Neural progenitor cell (in vitro differentiated cells): ENCODE measurements at regions not wholly inside any gene's neighbourhood (a gene's known extent, or its start where the extent isn't known, plus 50 kb on each side); places are given as distances from the start of the nearest gene placed in this dataset.

Source experiments
- DNase-seq: peaks from one replicate; pipeline ENCODE4 v3.0.0-alpha.2; 2016; ENCODE audit warnings: low spot score
- H2AFZ ChIP-seq: fragments of 200-600 bp; sonication (generic); replicated peaks from 2 replicates; pipeline ENCODE4 v1.6.1; 2016; ENCODE audit warnings: antibody characterized with exemption
- H3F3A ChIP-seq: fragments of 200-600 bp; sonication (generic); 2 replicates; pipeline ENCODE4 v1.6.1; 2016; ENCODE audit warnings: antibody characterized with exemption, low read depth
- H3K27ac ChIP-seq: fragments of 200-600 bp; sonication (generic); 2 replicates; pipeline ENCODE4 v1.5.1; 2016; ENCODE audit warnings: mild to moderate bottlenecking
- H3K27me3 ChIP-seq: fragments of 200-600 bp; sonication (generic); 2 replicates; pipeline ENCODE4 v1.6.1; 2016; ENCODE audit warnings: mild to moderate bottlenecking, moderate library complexity
- H3K36me3 ChIP-seq: fragments of 200-600 bp; sonication (generic); 2 replicates; pipeline ENCODE4 v1.5.1; 2016
- H3K4me1 ChIP-seq: fragments of 200-600 bp; sonication (generic); 2 replicates; pipeline ENCODE4 v1.6.1; 2016; ENCODE audit warnings: mixed run types
- H3K4me2 ChIP-seq: fragments of 200-600 bp; sonication (generic); 2 replicates; pipeline ENCODE4 v1.6.1; 2016
- H3K4me3 ChIP-seq: fragments of 200-600 bp; sonication (generic); 2 replicates; pipeline ENCODE4 v1.5.1; 2016
- H3K79me2 ChIP-seq: fragments of 200-600 bp; sonication (generic); 2 replicates; pipeline ENCODE4 v1.6.1; 2016; ENCODE audit warnings: low read depth
- H3K9ac ChIP-seq: fragments of 200-600 bp; sonication (generic); 2 replicates; pipeline ENCODE4 v1.6.1; 2016
- H3K9me3 ChIP-seq: fragments of 200-600 bp; sonication (generic); 2 replicates; pipeline ENCODE4 v1.5.1; 2016; ENCODE audit warnings: low read depth
- H4K20me1 ChIP-seq: fragments of 200-600 bp; sonication (generic); 2 replicates; pipeline ENCODE4 v1.6.1; 2016; ENCODE audit warnings: low read depth
- H3K27ac Mint-ChIP-seq: 3 replicates; pipeline ENCODE4 v1.8.0; 2021; ENCODE audit warnings: mixed read lengths
- H3K27me3 Mint-ChIP-seq: 2 replicates; pipeline ENCODE4 v1.8.0; 2022; ENCODE audit warnings: low read depth, mild to moderate bottlenecking, inconsistent platforms, moderate library complexity, mixed read lengths; ENCODE audit not compliant: insufficient read depth
- H3K36me3 Mint-ChIP-seq: 3 replicates; pipeline ENCODE4 v1.8.0; 2021; ENCODE audit warnings: mixed read lengths
- H3K4me1 Mint-ChIP-seq: 3 replicates; pipeline ENCODE4 v1.8.0; 2021; ENCODE audit warnings: mixed read lengths
- H3K4me3 Mint-ChIP-seq: 3 replicates; pipeline ENCODE4 v1.8.0; 2021; ENCODE audit warnings: mild to moderate bottlenecking, moderate library complexity, mixed read lengths
- H3K9me3 Mint-ChIP-seq: 3 replicates; pipeline ENCODE4 v1.8.0; 2020; ENCODE audit warnings: mixed read lengths
- EZH2 ChIP-seq: fragments of 200-600 bp; sonication (generic); IDR thresholded peaks from 2 replicates; pipeline ENCODE4 v1.6.1; 2017; ENCODE audit warnings: antibody characterized with exemption, mild to moderate bottlenecking, moderate library complexity
- EZH2phosphoT487 ChIP-seq: fragments of 200-600 bp; sonication (generic); IDR thresholded peaks from 2 replicates; pipeline ENCODE4 v1.6.1; 2017; ENCODE audit warnings: antibody characterized with exemption
- TF ChIP-seq, protein P1 (sequence below): fragments of 200-600 bp; sonication (generic); IDR thresholded peaks from 2 replicates; pipeline ENCODE4 v1.5.1; 2017; ENCODE audit warnings: antibody characterized with exemption, mild to moderate bottlenecking

DNA sequence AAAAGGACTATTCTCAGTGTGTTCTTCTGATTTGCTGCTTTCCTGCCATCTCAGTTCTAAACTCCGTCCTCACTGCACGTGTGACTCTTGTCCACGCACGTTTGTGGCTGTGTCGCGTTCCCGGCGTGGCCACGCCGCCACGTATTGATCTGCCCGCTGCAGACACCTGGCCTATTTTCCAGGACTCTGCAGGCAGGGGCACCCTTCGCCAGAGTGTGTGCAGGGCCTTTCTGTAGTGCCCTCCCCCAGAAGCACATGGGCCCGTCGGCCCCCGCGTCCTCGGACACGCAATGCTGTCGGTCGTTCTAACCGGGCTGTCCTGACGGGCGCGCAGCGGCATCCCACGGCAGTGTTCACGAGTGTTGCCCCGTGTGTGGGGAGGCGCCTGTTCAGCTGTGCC, 87.6 kb downstream of the YTHDF1 start:
- no peak for DNase-seq
- H3K4me1 Mint-ChIP-seq: peaks cover 8% of the 10 kb centered on the region

GRCh38 chr20:63127700-63128364, 88.1 kb downstream of the YTHDF1 start:
- Mint-ChIP-seq H3K9me3 (no peaks in the 10 kb centered on the region), H3K27me3 (peaks cover 18% of the 10 kb centered on the region), H3K36me3 (no peaks in the 10 kb centered on the region), H3K4me1 (peaks cover 8% of the 10 kb centered on the region), H3K27ac (no peak overlapping the region), H3K4me3 (no peak overlapping the region)
- H3K27me3 ChIP-seq: peaks cover 11% of the 10 kb centered on the region
- H3K4me2 ChIP-seq: no peak overlapping the region
- H3K9ac ChIP-seq: no peak overlapping the region
- no peaks in the 10 kb centered on the region for H3K36me3 ChIP-seq
- no peaks in the 10 kb centered on the region for H3K9me3 ChIP-seq
- no peak for DNase-seq
- no peak overlapping the region for H3K4me3 ChIP-seq
- H3F3A ChIP-seq: peaks cover 6% of the 10 kb centered on the region
- no peak for TF ChIP-seq EZH2phosphoT487
- peaks cover 4% of the 10 kb centered on the region for H3K4me1 ChIP-seq
- H3K79me2 ChIP-seq: no peaks in the 10 kb centered on the region
- no peak overlapping the region for H2AFZ ChIP-seq
- no peak overlapping the region for H3K27ac ChIP-seq
- H4K20me1 ChIP-seq: no peaks in the 10 kb centered on the region

More for the DNA sequence above, 87.6 kb downstream of the YTHDF1 start:
- Histone ChIP-seq H3K79me2 (no peaks in the 10 kb centered on the region), H3K4me1 (peaks cover 4% of the 10 kb centered on the region), H3K9me3 (no peaks in the 10 kb centered on the region), H3K4me3 (no peak overlapping the region), H3K27me3 (peaks cover 11% of the 10 kb centered on the region), H3K9ac (no peak overlapping the region), H2AFZ (no peak overlapping the region), H3F3A (peaks cover 6% of the 10 kb centered on the region), H4K20me1 (no peaks in the 10 kb centered on the region), H3K4me2 (no peak overlapping the region), H3K36me3 (no peaks in the 10 kb centered on the region), H3K27ac (no peak overlapping the region)
- Mint-ChIP-seq H3K36me3 (no peaks in the 10 kb centered on the region), H3K27me3 (peaks cover 22% of the 10 kb centered on the region), H3K27ac (no peak overlapping the region), H3K4me3 (no peak overlapping the region), H3K9me3 (peaks cover under 1% of the 10 kb centered on the region)
- TF ChIP-seq, protein P1, sequence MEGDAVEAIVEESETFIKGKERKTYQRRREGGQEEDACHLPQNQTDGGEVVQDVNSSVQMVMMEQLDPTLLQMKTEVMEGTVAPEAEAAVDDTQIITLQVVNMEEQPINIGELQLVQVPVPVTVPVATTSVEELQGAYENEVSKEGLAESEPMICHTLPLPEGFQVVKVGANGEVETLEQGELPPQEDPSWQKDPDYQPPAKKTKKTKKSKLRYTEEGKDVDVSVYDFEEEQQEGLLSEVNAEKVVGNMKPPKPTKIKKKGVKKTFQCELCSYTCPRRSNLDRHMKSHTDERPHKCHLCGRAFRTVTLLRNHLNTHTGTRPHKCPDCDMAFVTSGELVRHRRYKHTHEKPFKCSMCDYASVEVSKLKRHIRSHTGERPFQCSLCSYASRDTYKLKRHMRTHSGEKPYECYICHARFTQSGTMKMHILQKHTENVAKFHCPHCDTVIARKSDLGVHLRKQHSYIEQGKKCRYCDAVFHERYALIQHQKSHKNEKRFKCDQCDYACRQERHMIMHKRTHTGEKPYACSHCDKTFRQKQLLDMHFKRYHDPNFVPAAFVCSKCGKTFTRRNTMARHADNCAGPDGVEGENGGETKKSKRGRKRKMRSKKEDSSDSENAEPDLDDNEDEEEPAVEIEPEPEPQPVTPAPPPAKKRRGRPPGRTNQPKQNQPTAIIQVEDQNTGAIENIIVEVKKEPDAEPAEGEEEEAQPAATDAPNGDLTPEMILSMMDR: no peak
- TF ChIP-seq EZH2 (no peak), EZH2phosphoT487 (no peak)

DNA sequence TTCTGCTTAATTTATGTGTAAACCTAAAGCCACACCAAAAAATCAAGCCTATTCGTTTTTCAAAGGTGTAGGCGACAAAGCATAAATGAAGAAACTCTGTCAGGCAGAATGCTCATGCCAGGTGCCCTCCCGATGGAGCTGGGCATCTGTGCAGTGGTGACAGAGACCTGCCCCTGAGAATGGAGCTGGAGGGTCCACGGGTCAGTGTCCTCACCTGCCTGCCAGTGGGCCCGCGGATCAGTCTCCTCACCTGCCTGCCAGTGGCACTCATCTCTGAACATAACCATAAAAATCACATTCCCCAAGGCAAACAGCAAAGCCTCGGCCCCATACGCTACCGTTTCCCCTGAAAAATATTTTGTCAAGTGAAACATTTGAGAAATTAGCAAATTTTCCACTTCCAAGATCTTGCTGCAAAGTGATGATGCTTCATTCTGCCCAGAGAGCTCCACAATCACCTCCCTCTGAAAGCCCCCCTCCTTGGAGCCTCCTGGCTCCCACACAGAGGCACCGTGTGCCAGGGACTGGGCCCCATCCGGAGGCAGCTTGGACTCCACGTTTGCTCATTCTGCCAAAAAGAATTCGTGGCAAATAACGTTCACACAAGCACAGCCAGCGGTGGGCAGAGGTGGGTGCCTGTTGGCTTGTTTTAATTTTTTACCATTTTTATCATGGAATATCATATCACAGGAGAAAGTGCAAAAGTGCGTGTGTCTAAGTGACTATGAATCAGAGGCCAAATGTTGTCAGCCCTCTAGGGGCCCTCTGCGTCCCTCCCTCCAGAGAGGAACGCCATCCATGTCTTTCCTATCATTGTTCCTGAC, 88.8 kb downstream of the YTHDF1 start:
- Histone ChIP-seq H3K27me3 (peaks cover 11% of the 10 kb centered on the region), H3K4me1 (peaks cover 4% of the 10 kb centered on the region), H3K36me3 (no peaks in the 10 kb centered on the region), H3K9me3 (no peaks in the 10 kb centered on the region), H3K4me3 (no peak overlapping the region), H2AFZ (no peak overlapping the region), H3K9ac (no peak overlapping the region), H3K79me2 (no peaks in the 10 kb centered on the region), H4K20me1 (no peaks in the 10 kb centered on the region), H3K4me2 (no peak overlapping the region), H3K27ac (no peak overlapping the region), H3F3A (peaks cover 6% of the 10 kb centered on the region)
- no peak overlapping the region for H3K27ac Mint-ChIP-seq
- DNase-seq: no peak
- H3K36me3 Mint-ChIP-seq: no peaks in the 10 kb centered on the region
- TF ChIP-seq EZH2phosphoT487 (no peak), EZH2 (no peak)
- TF ChIP-seq, protein P1: no peak
- H3K4me1 Mint-ChIP-seq: peaks cover 8% of the 10 kb centered on the region
- H3K4me3 Mint-ChIP-seq: no peak overlapping the region
- H3K27me3 Mint-ChIP-seq: peaks cover 18% of the 10 kb centered on the region
- H3K9me3 Mint-ChIP-seq: no peaks in the 10 kb centered on the region
